ENCODE measurements at regions not wholly inside any gene's neighbourhood (a gene's known extent, or its start where the extent isn't known, plus 50 kb on each side); places are given as distances from the start of the nearest gene placed in this dataset.
A peak's percentile ranks its signal among the peaks of the same experiment; 100 is the strongest.
"Not testable (repeated sequence)": the region's sequence is repeated elsewhere in the genome, so short reads cannot be mapped to it uniquely, and the experiment has no call there.

GRCh38 chr15:69660658-69661405, 208.2 kb downstream of the RPLP1 start:
- no peak for DNase-seq

GRCh38 chr15:69661446-69661845, 208.8 kb downstream of the RPLP1 start:
- DNase-seq = no peak

- DNase-seq = no peak
Observed at GRCh38 chr15:69661871-69662644, 209.4 kb downstream of the RPLP1 start.

- no peak for DNase-seq
Observed at GRCh38 chr15:69662645-69663000, 210.0 kb downstream of the RPLP1 start.

- no peak for DNase-seq
Observed at GRCh38 chr15:69663441-69663840, 210.8 kb downstream of the RPLP1 start.

GRCh38 chr15:69663982-69664381, 211.4 kb downstream of the RPLP1 start:
- DNase-seq = no peak

- DNase-seq = no peak
Observed at GRCh38 chr15:69664572-69665571, 212.3 kb downstream of the RPLP1 start.

GRCh38 chr15:69665641-69666111, 213.1 kb downstream of the RPLP1 start:
- DNase-seq = no peak

GRCh38 chr15:69666441-69666882, 213.8 kb downstream of the RPLP1 start:
- DNase-seq = no peak

GRCh38 chr15:69666921-69667811, 214.5 kb downstream of the RPLP1 start:
- DNase-seq = no peak

- peak; percentile 42 for DNase-seq
Observed at GRCh38 chr15:69668039-69668705, 215.6 kb downstream of the RPLP1 start.

GRCh38 chr15:69668963-69669362, 216.3 kb downstream of the RPLP1 start:
- DNase-seq = peak; percentile 93

- no peak for DNase-seq
Observed at GRCh38 chr15:69669446-69669845, 216.8 kb downstream of the RPLP1 start.

- no peak for DNase-seq
Observed at GRCh38 chr15:69673291-69673881, 220.8 kb downstream of the RPLP1 start.

GRCh38 chr15:69675731-69676130, 223.1 kb downstream of the RPLP1 start:
- DNase-seq = no peak

- no peak for DNase-seq
Observed at GRCh38 chr15:69677403-69677802, 224.8 kb downstream of the RPLP1 start.

- DNase-seq = peak; percentile 78
Observed at GRCh38 chr15:69679623-69680228, 227.1 kb downstream of the RPLP1 start.

GRCh38 chr15:69684823-69685222, 232.2 kb downstream of the RPLP1 start:
- DNase-seq = not testable (repeated sequence)

GRCh38 chr15:69685512-69686452, 233.2 kb downstream of the RPLP1 start:
- no peak for DNase-seq
